ENCODE measurements at regions not wholly inside any gene's neighbourhood (a gene's known extent, or its start where the extent isn't known, plus 50 kb on each side); places are given as distances from the start of the nearest gene placed in this dataset.
"Not testable (repeated sequence)": the region's sequence is repeated elsewhere in the genome, so short reads cannot be mapped to it uniquely, and the experiment has no call there.

DNA sequence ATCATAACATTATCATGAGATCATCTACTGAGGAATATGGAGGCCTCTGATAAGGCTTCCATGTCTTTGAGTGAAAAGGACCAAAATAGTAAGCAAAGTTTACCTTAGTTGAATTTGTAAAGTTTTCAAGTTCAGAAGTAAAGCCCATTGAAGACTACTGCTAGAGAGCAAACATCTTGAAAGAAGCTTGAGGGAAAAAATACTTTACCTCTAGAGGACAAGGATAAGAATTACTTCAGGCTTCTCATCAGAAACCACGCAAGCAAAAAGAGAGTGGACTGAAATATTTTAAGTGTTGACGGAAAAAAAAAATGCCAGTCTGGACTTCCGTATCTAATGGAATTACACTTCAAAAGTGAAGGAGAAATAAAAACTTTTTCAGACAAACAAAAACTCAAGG, 114.3 kb downstream of the MPP7 start:
- no peak for DNase-seq

DNA sequence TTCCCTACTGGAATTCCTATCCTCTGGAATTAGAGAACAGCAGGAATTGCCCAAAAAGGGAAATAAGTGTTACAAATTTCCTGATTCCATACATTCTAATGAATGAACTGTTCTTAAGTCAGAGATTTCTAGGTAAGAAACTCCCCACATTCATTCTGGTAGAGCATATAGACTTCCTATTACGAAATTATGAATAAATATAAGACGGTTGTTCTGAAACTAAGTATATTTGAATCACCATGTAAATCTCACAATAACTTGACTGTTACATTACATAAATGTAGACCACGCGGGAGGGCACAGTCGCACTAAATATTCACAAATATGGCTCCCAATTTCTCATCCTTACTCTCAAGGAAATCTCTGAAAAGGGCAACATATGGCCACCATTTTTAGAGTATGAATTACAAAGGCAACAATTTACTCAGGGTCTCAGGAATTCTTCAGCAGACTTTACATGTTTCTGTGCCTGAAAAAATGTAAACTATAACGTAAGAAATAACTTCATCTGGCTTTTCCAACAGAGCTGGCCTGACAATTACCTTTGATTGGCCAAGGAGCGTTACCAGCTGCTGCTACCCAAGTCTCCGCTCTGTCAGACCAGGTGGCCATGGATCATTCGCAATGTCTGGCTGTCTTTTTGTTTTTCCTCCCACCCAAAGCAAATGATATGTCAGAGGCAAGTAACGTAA, 115.8 kb downstream of the MPP7 start:
- no peak for DNase-seq

- no peak for DNase-seq
These were observed 116.4 kb downstream of the MPP7 start for GRCh38 chr10:28186461-28186860.

DNA sequence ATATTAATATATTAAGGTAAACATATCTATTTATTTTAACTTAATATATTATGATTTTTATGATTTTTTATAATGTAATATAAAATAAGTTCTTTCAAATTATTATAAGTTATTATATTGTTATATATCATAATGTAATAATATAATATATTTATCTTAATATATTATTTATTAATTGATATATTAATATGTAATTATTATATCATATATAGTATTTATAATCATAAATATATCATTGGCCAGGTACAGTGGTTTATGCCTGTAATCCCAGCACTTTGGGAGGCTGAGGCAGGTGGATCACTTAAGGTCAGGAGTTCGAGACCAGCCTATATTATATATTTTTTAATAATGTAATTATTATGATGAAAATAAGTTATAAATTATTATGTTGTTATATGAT, 118.1 kb downstream of the MPP7 start:
- no peak for DNase-seq

- no peak for DNase-seq
These were observed 121.3 kb downstream of the MPP7 start for GRCh38 chr10:28181478-28182096.

DNA sequence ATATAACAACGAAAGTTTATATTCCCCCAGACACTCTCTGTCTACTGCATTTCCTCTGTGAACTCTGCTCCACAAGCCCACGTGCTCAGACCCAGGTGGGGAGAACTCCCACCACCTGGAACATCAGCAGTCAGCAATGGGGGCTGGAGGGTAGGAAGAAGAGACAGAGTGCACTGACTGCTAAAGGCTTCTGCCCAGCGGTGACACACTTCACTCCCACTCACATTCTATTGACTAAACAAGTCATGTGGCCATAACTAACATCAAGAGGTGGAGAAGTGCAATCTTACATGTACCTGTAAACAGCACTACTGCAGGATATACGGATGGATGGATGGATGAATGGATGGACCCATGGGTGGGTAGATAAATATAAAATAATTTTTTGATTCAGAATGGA, 122.2 kb downstream of the MPP7 start:
- no peak for DNase-seq

GRCh38 chr10:28179743-28180099, 123.1 kb downstream of the MPP7 start:
- no peak for DNase-seq

DNA sequence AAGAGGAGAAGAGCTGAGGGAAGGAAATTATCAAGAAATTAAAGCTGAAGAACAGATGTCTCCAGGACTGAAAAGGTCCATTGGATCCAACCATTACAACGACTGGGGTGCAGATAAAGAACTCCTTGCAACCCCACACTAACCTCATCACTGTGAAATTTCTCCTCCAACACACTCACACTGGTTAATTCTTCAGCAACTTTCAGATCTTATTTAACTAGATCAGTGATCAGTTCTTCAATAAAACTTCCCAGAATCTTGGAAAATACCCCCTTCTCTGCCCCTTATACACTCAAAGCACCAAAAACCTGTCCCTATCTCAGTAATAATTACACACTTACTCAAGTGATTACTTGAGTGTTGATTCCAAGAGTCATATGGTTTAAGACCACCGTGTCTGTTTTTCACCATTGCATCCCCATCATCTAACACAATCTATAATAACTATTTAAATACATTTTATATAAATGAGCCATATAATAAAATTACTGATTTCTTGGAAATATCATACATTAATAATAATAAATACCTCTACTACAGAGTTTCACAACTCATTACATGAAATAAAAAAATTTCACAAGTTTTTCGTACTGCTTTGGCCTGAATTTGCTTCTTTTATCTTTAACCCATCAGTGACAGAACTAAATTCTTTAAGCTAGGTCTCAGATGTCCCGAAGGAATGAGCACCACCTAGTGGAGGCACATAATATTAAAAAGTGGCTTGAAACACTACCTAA, 123.7 kb downstream of the MPP7 start:
- DNase-seq: peak in 5 of 58 donors; percentile 0 to 33 (median 4)

DNA sequence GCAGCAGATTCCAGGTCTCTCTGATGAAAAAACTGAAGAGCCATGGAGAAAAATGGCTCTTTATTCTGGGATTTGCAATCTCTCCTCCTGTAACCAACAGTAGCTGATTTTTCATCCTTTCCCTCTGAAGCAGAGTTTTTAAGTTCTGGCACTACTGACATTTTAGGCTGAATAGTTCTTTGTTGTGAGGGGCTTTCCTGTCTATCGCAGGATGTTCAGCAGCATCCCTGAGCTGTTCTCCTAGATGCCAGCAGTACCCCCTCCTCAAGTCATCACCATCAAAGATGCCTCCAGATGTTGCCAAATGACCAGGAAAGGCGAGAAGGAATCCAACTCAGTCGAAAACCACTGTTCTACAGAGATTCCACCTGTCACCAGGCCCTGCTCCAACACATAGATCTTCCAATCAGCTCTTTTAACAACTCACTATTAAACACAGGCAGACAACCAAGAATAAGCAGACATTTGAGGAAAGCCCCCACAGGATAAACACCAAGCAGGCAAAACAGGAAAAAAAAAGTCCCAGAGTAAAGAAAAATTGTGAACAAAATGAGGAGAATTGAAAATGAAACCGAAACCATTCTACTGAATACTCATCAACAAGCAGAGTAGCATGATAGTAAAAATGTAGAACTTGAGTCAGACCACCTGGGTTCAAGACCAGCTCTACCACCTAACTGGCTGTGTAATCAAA, 124.8 kb downstream of the MPP7 start:
- no peak for DNase-seq

DNA sequence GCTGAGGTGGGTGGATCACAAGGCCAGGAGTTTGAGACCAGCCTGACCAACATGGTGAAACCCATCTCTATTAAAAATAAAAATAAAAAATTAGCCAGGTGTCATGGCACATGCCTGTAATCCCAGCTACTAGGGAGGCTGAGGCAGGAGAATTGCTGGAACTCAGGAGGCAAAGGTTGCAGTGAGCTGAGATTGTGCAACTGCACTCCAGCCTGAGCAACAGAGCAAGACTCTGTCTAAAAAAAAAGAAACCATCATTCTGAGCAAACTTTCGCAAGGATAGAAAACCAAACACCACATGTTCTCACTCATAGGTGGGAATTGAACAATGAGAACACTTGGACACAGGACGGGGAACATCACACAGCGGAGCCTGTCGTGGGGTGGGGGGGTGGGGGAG, 126.4 kb downstream of the MPP7 start:
- not testable (repeated sequence) for DNase-seq

DNA sequence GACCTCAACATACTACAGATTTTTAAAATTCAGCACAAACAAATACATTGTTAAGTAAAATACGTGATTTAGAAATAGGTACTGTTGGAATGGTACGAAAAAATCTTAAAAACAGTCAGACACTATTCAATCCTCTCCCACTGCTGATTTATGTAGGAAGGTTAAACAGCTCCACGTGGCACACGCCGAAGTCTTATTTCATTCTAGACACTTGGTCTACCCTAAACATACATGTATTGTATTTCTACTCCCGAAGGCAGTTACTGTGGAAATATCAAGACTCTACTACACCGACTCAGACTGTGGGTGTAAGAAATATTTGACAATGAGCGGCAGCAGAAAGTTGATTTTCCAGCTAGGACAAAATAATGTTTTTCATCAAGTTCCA, 130.6 kb downstream of the MPP7 start:
- no peak for DNase-seq

GRCh38 chr10:28171468-28172222, 131.2 kb downstream of the MPP7 start:
- DNase-seq: no peak

- DNase-seq: no peak
These were observed 133.3 kb downstream of the MPP7 start for GRCh38 chr10:28169525-28169924.

- no peak for DNase-seq
These were observed 141.9 kb downstream of the MPP7 start for GRCh38 chr10:28160866-28161405.

- DNase-seq: no peak
These were observed 145.5 kb downstream of the MPP7 start for GRCh38 chr10:28157379-28157778.

DNA sequence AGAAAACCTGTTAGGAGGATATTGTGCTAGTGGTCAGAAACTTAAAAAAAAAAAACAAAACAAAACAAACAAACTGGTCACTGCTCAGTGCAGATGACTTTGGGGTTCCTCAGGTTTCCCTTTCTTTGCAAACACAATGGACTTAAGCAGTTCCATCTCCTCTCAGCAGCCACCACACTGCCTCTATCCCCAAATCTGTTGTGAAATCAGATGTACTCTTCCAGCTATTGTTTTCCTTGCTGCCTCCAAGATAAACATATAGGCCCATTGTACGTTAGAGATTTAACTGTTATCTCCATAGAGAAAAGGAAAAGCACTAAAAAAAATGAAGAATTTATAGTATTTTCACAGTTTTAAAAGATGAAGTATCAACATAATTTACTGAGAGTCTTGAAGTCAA, 147.1 kb downstream of the MPP7 start:
- no peak for DNase-seq

DNA sequence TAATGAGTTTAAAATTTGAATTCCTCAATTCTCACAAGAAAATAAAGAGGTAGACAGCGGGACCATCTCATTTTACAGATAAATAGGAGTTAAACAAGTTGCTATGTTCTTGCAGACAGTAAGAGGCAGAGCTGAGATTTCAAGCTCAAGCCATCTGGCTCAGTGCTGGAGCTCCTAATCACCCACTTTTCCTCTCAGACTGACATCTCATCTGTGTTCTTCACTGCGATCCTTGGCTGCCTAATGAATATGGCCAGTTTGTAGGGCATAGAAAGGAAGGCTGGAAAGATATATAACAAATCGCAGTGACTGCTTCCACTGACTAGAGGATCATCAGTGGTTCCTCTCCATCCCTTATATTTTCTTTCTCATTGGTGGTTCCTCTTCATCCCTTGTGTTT, 151.2 kb downstream of the MPP7 start:
- no peak for DNase-seq

GRCh38 chr10:28149746-28150145, 150.9 kb upstream of the ODAD2 start:
- DNase-seq: no peak

DNA sequence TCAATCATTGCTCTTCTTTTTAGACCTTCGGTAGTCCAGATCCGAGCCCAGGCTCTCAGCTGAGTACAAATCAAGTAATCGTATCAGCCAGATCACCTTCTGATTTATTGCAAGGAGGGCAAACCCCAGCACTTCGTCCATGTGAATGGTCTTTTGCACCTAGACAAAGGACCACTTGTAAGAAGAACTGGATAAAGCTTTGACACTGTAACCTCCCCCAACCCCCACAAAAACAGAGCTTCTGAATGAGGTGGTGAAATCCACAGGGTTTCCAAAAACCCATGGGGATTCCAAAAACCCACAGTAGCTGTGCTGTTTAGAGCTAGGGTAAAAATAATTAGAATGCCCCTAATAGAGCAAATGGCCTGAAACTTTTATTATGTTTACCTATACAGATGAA, 148.8 kb upstream of the ODAD2 start:
- no peak for DNase-seq

GRCh38 chr10:28139138-28139537, 140.3 kb upstream of the ODAD2 start:
- DNase-seq: no peak
